ENCODE measurements at regions not wholly inside any gene's neighbourhood (a gene's known extent, or its start where the extent isn't known, plus 50 kb on each side); places are given as distances from the start of the nearest gene placed in this dataset.
"Not testable (repeated sequence)": the region's sequence is repeated elsewhere in the genome, so short reads cannot be mapped to it uniquely, and the experiment has no call there.

- peak; percentile 38 to 41 for DNase-seq
Measured at GRCh38 chr15:77944002-77944867, 133.3 kb downstream of the TBC1D2B start.

- DNase-seq, result no peak
Measured at GRCh38 chr15:77942611-77943211, 134.8 kb downstream of the TBC1D2B start.

GRCh38 chr15:77941090-77941827 is 136.3 kb downstream of the TBC1D2B start:
- not testable (repeated sequence) for DNase-seq

GRCh38 chr15:77940381-77940947 is 137.0 kb downstream of the TBC1D2B start:
- no peak for DNase-seq

GRCh38 chr15:77939851-77940250 is 137.7 kb downstream of the TBC1D2B start:
- no peak for DNase-seq

GRCh38 chr15:77939026-77939425 is 138.5 kb downstream of the TBC1D2B start:
- not testable (repeated sequence) for DNase-seq

GRCh38 chr15:77938546-77938945 is 139.0 kb downstream of the TBC1D2B start:
- not testable (repeated sequence) for DNase-seq

GRCh38 chr15:77936567-77936966 is 140.9 kb downstream of the TBC1D2B start:
- DNase-seq, result not testable (repeated sequence)

GRCh38 chr15:77934516-77934915 is 143.0 kb downstream of the TBC1D2B start:
- DNase-seq, result not testable (repeated sequence)

GRCh38 chr15:77930907-77931306 is 146.6 kb downstream of the TBC1D2B start:
- DNase-seq, result not testable (repeated sequence)

GRCh38 chr15:77930490-77930889 is 147.0 kb downstream of the TBC1D2B start:
- peak in 1 of 2 experiments; percentile 22 for DNase-seq

GRCh38 chr15:77926789-77927188 is 150.7 kb downstream of the TBC1D2B start:
- DNase-seq, result not testable (repeated sequence)

GRCh38 chr15:77926296-77926695 is 151.2 kb downstream of the TBC1D2B start:
- not testable (repeated sequence) for DNase-seq

- not testable (repeated sequence) for DNase-seq
Measured at GRCh38 chr15:77925101-77925500, 152.4 kb downstream of the TBC1D2B start.

GRCh38 chr15:77921664-77922063 is 155.8 kb downstream of the TBC1D2B start:
- no peak for DNase-seq

GRCh38 chr15:77916966-77917635 is 160.4 kb downstream of the TBC1D2B start:
- not testable (repeated sequence) for DNase-seq

- DNase-seq, result not testable (repeated sequence)
Measured at GRCh38 chr15:77915961-77916330, 161.6 kb downstream of the TBC1D2B start.

GRCh38 chr15:77915261-77915960 is 162.1 kb downstream of the TBC1D2B start:
- DNase-seq, result no peak

GRCh38 chr15:77914531-77914930 is 163.0 kb downstream of the TBC1D2B start:
- not testable (repeated sequence) for DNase-seq

GRCh38 chr15:77910030-77910911 is 167.2 kb downstream of the TBC1D2B start:
- peak; percentile 57 to 60 for DNase-seq
